GM21367 (cell line): ENCODE measurements at regions not wholly inside any gene's neighbourhood (a gene's known extent, or its start where the extent isn't known, plus 50 kb on each side); places are given as distances from the start of the nearest gene placed in this dataset.
"Not testable (repeated sequence)": the region's sequence is repeated elsewhere in the genome, so short reads cannot be mapped to it uniquely, and the experiment has no call there.

Source experiments
- ATAC-seq: cut with Tn5 transposase; IDR thresholded peaks from one replicate; pipeline ENCODE4 v1.9.1; 2021; ENCODE audit not compliant: unreplicated experiment

- no peak for ATAC-seq
Observed at GRCh38 chr10:25851548-25851947, 82.5 kb upstream of the MYO3A start.

- no peak for ATAC-seq
Observed at GRCh38 chr10:25852364-25852941, 81.6 kb upstream of the MYO3A start.

GRCh38 chr10:25858076-25858475 lies 76.0 kb upstream of the MYO3A start:
- no peak for ATAC-seq

DNA sequence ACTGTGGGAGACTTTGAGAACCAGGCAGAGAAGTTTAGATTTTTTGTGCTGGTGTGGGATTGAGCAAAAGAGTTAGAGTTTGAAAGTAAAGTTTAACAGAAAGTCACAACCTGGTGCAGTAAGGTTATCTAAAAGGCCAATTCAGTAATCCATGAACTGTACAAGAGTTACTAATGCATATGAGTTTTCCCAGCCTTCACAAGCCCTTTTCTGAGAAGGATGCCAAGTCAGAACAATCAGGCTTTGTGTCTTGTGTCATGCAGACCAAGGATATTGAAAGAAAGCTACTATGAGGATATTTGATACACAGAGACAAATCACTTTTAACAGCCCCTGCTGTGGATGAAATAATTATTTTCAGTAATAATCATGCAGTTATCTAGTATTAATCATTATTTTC lies 68.8 kb upstream of the MYO3A start:
- no peak for ATAC-seq

DNA sequence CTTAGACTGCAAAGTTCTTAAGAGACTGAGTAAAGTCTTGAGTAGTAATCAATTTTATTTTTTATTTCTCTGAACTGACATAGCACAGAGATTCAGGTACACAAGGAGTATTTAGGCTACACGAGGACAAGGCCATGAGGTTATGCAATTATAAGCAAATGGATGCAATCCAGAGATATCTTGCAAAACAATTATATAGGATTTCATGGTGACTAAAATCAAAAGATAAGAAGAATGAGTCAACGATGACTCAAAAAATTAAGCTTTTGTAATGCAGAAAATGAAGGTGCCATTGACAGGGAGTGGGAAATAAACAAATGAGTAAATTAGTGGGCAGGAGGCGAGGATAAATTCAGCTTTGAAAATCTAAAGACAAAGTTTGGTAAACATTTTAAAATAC lies 66.7 kb upstream of the MYO3A start:
- ATAC-seq: no peak

DNA sequence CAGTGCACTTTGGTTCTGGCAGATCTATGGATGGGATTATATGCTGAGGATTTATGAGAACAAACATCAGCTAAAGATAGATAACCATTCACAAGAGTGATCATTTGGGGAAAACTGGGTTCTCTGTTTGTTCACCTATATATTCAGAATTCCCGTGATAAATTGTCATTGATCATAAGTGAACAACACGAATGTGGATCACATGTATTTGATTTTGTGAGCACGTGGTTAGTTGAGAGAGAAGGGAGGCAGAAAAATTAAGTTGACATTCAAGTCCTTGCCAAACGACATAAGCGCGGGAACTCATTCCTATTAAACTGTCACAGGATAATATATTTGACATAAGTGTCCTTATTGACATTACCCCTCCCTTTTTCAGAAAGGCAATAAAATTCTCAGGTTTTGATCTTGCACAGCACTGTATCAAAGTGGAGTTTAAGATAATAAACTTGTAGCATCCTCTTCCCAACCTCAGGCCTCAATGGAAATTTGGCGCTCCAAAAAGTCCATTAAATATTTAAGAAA lies 64.9 kb upstream of the MYO3A start:
- no peak for ATAC-seq

DNA sequence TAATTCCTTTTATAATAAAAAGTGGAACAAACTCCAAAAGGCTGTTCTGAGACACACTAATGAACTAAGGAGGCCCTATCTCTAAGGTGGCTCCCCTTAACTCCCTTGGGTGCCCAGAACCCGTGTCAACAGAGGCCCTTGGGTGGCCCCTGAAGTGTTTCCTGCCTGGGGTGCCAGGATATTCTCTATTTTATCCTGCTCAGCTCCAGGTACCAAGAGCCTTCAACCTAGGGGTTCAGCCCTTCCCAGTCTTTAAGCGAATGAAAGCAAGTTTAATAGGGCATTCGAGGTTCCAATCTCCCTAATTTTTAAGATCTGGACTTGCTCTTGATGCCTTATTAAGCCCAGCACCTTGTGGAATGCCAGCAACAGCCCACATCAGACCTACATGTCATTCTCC lies 64.4 kb upstream of the MYO3A start:
- ATAC-seq: no peak

DNA sequence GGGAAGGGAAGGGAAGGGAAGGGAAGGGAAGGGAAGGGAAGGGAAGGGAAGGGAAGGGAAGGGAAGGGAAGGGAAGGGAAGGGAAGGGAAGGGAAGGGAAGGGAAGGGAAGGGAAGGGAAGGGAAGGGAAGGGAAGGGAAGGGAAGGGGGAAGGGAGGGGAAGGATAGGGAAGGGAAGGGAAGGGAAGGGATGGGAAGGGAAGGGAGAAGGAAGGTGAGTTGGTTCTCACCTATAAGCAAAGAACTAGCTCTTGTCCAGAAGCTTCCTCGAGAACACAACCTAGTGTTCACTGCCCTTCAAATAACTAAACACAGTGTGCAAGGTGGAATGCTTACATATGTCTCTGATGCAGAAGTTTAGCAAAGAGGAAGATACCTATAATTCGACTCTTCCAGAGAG lies 59.6 kb upstream of the MYO3A start:
- not testable (repeated sequence) for ATAC-seq

GRCh38 chr10:25875556-25876165 lies 58.4 kb upstream of the MYO3A start:
- ATAC-seq: peak; percentile 87

- ATAC-seq: no peak
Observed at GRCh38 chr10:25877296-25877695, 56.7 kb upstream of the MYO3A start.
